SU-DHL-6 (cell line): ENCODE measurements at regions not wholly inside any gene's neighbourhood (a gene's known extent, or its start where the extent isn't known, plus 50 kb on each side); places are given as distances from the start of the nearest gene placed in this dataset.

ENCODE experiments used
- CTCF ChIP-seq: fragments of 200-600 bp; sonication (generic); IDR thresholded peaks from one replicate; pipeline ENCODE4 v1.5.1; 2017; ENCODE audit warnings: antibody characterized with exemption, mild to moderate bottlenecking, low read length, moderate library complexity; ENCODE audit not compliant: insufficient read depth, poor library complexity, severe bottlenecking
- EZH2phosphoT487 ChIP-seq: fragments of 200-600 bp; sonication (generic), shearing (Covaris generic); conservative IDR thresholded peaks from 2 replicates; pipeline ENCODE4 v1.6.1; 2018; ENCODE audit warnings: mild to moderate bottlenecking, antibody characterized with exemption, low read length, moderate library complexity, mixed read lengths

DNA sequence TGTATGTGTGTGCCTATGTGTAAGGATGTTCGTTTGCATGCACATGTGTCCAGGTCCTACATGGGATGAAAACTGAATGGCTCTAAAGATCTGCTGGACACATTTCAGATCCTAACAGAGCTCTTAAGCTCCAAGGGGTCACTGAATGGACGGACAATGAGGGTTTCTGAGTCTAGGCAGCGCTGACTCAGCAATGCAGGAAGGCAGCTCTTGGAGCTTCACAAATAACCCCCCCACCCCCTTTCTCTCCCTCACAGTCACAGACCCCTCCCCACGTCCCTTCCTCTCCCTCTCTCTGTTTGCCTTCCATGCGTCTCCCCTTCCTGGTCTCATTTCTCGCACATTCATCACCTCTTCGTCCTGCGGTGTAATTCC lies 369.8 kb downstream of the PREX1 start:
- TF ChIP-seq EZH2phosphoT487 (no peak), CTCF (no peak)
